ENCODE measurements at regions not wholly inside any gene's neighbourhood (a gene's known extent, or its start where the extent isn't known, plus 50 kb on each side); places are given as distances from the start of the nearest gene placed in this dataset.

- Mint-ChIP-seq H3K4me1 (no peaks in the 10 kb centered on the region), H3K9me3 (no peaks in the 10 kb centered on the region), H3K27me3 (ENCODE audit: low read depth, poor library complexity) (peaks cover 10% of the 10 kb centered on the region), H3K27ac (no peak overlapping the region), H3K4me3 (no peak overlapping the region), H3K36me3 (ENCODE audit: low read depth) (no peaks in the 10 kb centered on the region)
- no peak for TF ChIP-seq CTCF (IDR thresholded peaks at IDR 0.05)
- no peak for DNase-seq
Measured at GRCh38 chr4:156019246-156019645, 65.6 kb upstream of the CTSO start.

GRCh38 chr4:156018383-156018782 is 64.7 kb upstream of the CTSO start:
- DNase-seq = no peak
- H3K27me3 Mint-ChIP-seq (ENCODE audit: low read depth, poor library complexity) = peaks cover 10% of the 10 kb centered on the region
- no peak overlapping the region for H3K4me3 Mint-ChIP-seq
- no peaks in the 10 kb centered on the region for H3K36me3 Mint-ChIP-seq (ENCODE audit: low read depth)
- TF ChIP-seq CTCF (IDR thresholded peaks at IDR 0.05) = no peak
- H3K9me3 Mint-ChIP-seq = no peaks in the 10 kb centered on the region
- no peaks in the 10 kb centered on the region for H3K4me1 Mint-ChIP-seq
- H3K27ac Mint-ChIP-seq = no peak overlapping the region

GRCh38 chr4:156015781-156016180 is 62.1 kb upstream of the CTSO start:
- Mint-ChIP-seq H3K27me3 (ENCODE audit: low read depth, poor library complexity) (peaks cover 8% of the 10 kb centered on the region), H3K4me3 (no peak overlapping the region), H3K27ac (no peak overlapping the region), H3K36me3 (ENCODE audit: low read depth) (no peaks in the 10 kb centered on the region), H3K9me3 (peaks cover 3% of the 10 kb centered on the region), H3K4me1 (no peaks in the 10 kb centered on the region)
- DNase-seq = no peak
- no peak for TF ChIP-seq CTCF (IDR thresholded peaks at IDR 0.05)

GRCh38 chr4:156006192-156006591 is 52.5 kb upstream of the CTSO start:
- peaks cover 2% of the 10 kb centered on the region for H3K27me3 Mint-ChIP-seq (ENCODE audit: low read depth, poor library complexity)
- no peak for DNase-seq
- no peaks in the 10 kb centered on the region for H3K36me3 Mint-ChIP-seq (ENCODE audit: low read depth)
- H3K4me1 Mint-ChIP-seq = no peaks in the 10 kb centered on the region
- no peak for TF ChIP-seq CTCF (IDR thresholded peaks at IDR 0.05)
- H3K9me3 Mint-ChIP-seq = peaks cover 3% of the 10 kb centered on the region
- H3K27ac Mint-ChIP-seq = no peak overlapping the region
- H3K4me3 Mint-ChIP-seq = no peak overlapping the region
